Natural killer cell (primary cell): ENCODE measurements at regions not wholly inside any gene's neighbourhood (a gene's known extent, or its start where the extent isn't known, plus 50 kb on each side); places are given as distances from the start of the nearest gene placed in this dataset.
"Not testable (repeated sequence)": the region's sequence is repeated elsewhere in the genome, so short reads cannot be mapped to it uniquely, and the experiment has no call there.

Experiments
- ATAC-seq, 3 donors: fragments of 150-1000 bp in 2 of 3; fragments of 200-7000 bp in 1 of 3; cut with Tn5 transposase; 1 replicate in 1 of 3; 2 replicates in 2 of 3; pipeline ENCODE4 v1.10.0; 2021; ENCODE audit warnings: mild to moderate bottlenecking in 2 of 3, moderate library complexity in 2 of 3
- DNase-seq, 2 donors: peaks; one replicate each; pipeline versions ENCODE4 v3.0.0 to v3.0.0-alpha.2; 2013 to 2021; ENCODE audit warnings: mixed read lengths in 1 of 2
- H3K27ac ChIP-seq: one replicate; pipeline ENCODE4 v1.5.1; 2013; ENCODE audit warnings: mild to moderate bottlenecking, low read length
- H3K27me3 ChIP-seq: one replicate; pipeline ENCODE4 v1.6.1; 2013; ENCODE audit warnings: low read length; ENCODE audit not compliant: control insufficient read depth, insufficient read depth
- H3K36me3 ChIP-seq: one replicate; pipeline ENCODE4 v1.6.1; 2013; ENCODE audit warnings: low read length; ENCODE audit not compliant: control insufficient read depth, insufficient read depth
- H3K4me1 ChIP-seq: one replicate; pipeline ENCODE4 v1.6.1; 2013; ENCODE audit warnings: low read length; ENCODE audit not compliant: control insufficient read depth, insufficient read depth
- H3K4me3 ChIP-seq: one replicate; pipeline ENCODE4 v1.5.1; 2013; ENCODE audit warnings: low read length
- H3K9me3 ChIP-seq: one replicate; pipeline ENCODE4 v1.6.1; 2013; ENCODE audit warnings: low read length; ENCODE audit not compliant: control insufficient read depth, insufficient read depth
- H3K27ac Mint-ChIP-seq, 2 donors: one replicate each; pipeline ENCODE4 v1.8.0; 2022; ENCODE audit warnings: mild to moderate bottlenecking in 2 of 2, mixed read lengths in 2 of 2, moderate library complexity in 1 of 2
- H3K27me3 Mint-ChIP-seq, 2 donors: one replicate each; pipeline ENCODE4 v1.8.0; 2022; ENCODE audit warnings: low read depth in 2 of 2, mixed read lengths in 2 of 2
- H3K36me3 Mint-ChIP-seq: one replicate; pipeline ENCODE4 v1.8.0; 2022; ENCODE audit warnings: mixed read lengths
- H3K4me1 Mint-ChIP-seq, 2 donors: one replicate each; pipeline ENCODE4 v1.8.0; 2022; ENCODE audit warnings: mixed read lengths in 2 of 2
- H3K4me3 Mint-ChIP-seq: one replicate; pipeline ENCODE4 v1.8.0; 2022; ENCODE audit warnings: mild to moderate bottlenecking, moderate library complexity, mixed read lengths
- H3K9me3 Mint-ChIP-seq, 2 donors: one replicate each; pipeline ENCODE4 v1.8.0; 2022; ENCODE audit warnings: mixed read lengths in 2 of 2
- WGBS: methylation state at CpG from one replicate; pipeline ENCODE4 v1.1.7; 2013; ENCODE audit warnings: missing lambda C conversion rate; ENCODE audit not compliant: insufficient coverage; 5-methylcytosine and 5-hydroxymethylcytosine counted together
- intact Hi-C: fragments of 100-400 bp; cut with micrococcal nuclease; formaldehyde crosslinking; loops from one replicate; pipeline ENCODE4 v1.14.2; 2022
- TF ChIP-seq, protein P1 (sequence below): fragments of 200-600 bp; IDR thresholded peaks from one replicate; pipeline ENCODE4 v1.8.0; 2022; ENCODE audit warnings: antibody characterized with exemption

DNA sequence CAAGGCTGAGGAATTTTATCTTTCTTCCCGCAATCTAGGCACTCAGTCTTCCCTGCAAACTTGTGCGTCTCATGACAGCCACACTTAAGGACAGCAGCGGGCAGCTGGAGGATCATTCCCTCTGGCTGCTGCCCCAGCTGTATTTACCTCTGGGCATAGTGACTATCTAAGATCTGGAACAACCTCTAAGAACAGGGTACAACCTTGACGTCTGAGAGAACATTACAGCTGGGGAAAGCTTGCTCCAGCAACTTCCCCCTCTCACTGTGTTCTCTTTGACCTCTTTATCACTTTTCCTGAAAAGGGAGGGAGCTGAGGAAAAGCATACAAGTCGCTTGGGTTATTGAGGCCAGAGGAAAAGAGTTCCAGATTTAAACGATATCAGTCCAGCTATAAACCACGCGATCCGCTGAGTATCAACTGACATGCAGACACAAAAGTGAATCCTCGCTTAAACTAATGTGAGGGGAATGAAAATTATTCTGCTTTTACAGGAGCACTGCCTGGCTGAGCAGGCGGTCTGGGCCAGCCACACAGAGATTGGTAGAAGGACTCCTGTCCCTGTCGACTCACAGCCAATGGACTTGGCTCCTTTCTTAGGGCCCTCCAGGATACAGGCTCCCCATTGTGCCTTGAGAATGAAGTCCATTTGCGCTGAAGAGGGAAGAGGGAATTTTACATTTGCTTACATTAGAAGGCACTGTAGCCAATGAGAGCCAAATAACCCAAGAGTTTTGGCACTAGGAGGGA, 153.3 kb downstream of the QRSL1 start:
- Mint-ChIP-seq H3K4me1 (no peaks in the 10 kb centered on the region), H3K9me3 (no peaks in the 10 kb centered on the region), H3K36me3 (no peaks in the 10 kb centered on the region), H3K4me3 (no peak overlapping the region), H3K27me3 (peaks cover 9 to 12% of the 10 kb centered on the region in 2 donors), H3K27ac (no peak overlapping the region)
- intact Hi-C loops: no loop called here
- Histone ChIP-seq H3K36me3 (no peaks in the 10 kb centered on the region), H3K9me3 (no peaks in the 10 kb centered on the region), H3K27ac (no peak overlapping the region), H3K27me3 (no peaks in the 10 kb centered on the region), H3K4me1 (no peaks in the 10 kb centered on the region), H3K4me3 (no peak overlapping the region)
- TF ChIP-seq, protein P1, sequence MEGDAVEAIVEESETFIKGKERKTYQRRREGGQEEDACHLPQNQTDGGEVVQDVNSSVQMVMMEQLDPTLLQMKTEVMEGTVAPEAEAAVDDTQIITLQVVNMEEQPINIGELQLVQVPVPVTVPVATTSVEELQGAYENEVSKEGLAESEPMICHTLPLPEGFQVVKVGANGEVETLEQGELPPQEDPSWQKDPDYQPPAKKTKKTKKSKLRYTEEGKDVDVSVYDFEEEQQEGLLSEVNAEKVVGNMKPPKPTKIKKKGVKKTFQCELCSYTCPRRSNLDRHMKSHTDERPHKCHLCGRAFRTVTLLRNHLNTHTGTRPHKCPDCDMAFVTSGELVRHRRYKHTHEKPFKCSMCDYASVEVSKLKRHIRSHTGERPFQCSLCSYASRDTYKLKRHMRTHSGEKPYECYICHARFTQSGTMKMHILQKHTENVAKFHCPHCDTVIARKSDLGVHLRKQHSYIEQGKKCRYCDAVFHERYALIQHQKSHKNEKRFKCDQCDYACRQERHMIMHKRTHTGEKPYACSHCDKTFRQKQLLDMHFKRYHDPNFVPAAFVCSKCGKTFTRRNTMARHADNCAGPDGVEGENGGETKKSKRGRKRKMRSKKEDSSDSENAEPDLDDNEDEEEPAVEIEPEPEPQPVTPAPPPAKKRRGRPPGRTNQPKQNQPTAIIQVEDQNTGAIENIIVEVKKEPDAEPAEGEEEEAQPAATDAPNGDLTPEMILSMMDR: no peak
- ATAC-seq: no peak
- WGBS: 72% methylated on average over 13 of the region's 13 CpGs
- no peak for DNase-seq

DNA sequence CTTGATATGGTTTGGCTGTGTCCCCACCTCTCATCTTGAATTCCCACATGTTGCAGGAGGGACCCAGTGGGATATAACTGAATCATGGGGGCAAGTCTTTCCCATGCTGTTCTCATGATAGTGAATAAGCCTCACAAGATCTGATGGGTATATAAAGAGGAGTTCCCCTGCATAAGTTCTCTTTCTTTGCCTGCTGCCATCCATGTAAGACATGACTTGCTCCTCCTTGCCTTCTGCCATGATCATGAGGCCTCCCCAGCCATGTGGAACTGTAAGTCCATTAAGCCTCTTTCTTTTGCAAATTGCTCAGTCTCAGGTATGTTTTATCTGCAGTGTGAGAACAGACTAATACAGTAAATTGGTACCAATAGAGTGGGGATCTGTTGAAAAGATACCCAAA, 150.2 kb downstream of the QRSL1 start:
- H3K27me3 ChIP-seq, H3K36me3 ChIP-seq, ATAC-seq, H3K27ac Mint-ChIP-seq, H3K4me3 Mint-ChIP-seq, DNase-seq, H3K9me3 ChIP-seq, H3K36me3 Mint-ChIP-seq, H3K9me3 Mint-ChIP-seq, H3K4me3 ChIP-seq, H3K4me1 Mint-ChIP-seq, intact Hi-C loops, H3K4me1 ChIP-seq, H3K27ac ChIP-seq: not testable (repeated sequence)
- H3K27me3 Mint-ChIP-seq: peaks cover 9 to 12% of the 10 kb centered on the region in 2 donors

DNA sequence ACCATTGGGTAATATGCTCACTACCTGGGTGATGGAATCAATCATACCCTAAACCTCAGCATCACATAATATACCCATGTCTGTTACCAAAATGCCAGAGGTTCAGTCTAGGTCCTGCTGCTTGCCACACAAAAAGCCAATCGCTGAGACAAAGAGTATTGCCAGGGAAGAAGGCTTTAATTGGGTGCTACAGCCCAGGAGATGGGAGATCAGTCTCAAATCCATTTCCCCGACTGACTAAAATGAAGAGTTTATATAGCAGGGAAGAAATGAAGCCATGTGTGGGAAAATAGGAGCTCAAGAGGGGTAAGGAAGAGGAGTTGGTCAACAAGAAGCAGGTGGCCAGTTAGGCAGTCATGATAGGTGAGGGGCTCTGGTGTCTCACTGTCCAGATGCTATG, 149.6 kb downstream of the QRSL1 start:
- intact Hi-C loops: no loop called here
- TF ChIP-seq, protein P1: no peak
- no peaks in the 10 kb centered on the region for H3K27me3 ChIP-seq
- no peak overlapping the region for H3K27ac ChIP-seq
- H3K36me3 Mint-ChIP-seq: no peaks in the 10 kb centered on the region
- ATAC-seq (no peak), DNase-seq (no peak)
- no peaks in the 10 kb centered on the region for H3K9me3 Mint-ChIP-seq
- no peak overlapping the region for H3K27ac Mint-ChIP-seq
- H3K4me1 Mint-ChIP-seq: no peaks in the 10 kb centered on the region
- H3K27me3 Mint-ChIP-seq: peaks cover 9 to 12% of the 10 kb centered on the region in 2 donors
- H3K4me3 ChIP-seq: no peak overlapping the region
- H3K4me3 Mint-ChIP-seq: no peak overlapping the region
- no peaks in the 10 kb centered on the region for H3K4me1 ChIP-seq
- no peaks in the 10 kb centered on the region for H3K9me3 ChIP-seq
- H3K36me3 ChIP-seq: no peaks in the 10 kb centered on the region
- WGBS: 98% methylated on average over 2 of the region's 2 CpGs

DNA sequence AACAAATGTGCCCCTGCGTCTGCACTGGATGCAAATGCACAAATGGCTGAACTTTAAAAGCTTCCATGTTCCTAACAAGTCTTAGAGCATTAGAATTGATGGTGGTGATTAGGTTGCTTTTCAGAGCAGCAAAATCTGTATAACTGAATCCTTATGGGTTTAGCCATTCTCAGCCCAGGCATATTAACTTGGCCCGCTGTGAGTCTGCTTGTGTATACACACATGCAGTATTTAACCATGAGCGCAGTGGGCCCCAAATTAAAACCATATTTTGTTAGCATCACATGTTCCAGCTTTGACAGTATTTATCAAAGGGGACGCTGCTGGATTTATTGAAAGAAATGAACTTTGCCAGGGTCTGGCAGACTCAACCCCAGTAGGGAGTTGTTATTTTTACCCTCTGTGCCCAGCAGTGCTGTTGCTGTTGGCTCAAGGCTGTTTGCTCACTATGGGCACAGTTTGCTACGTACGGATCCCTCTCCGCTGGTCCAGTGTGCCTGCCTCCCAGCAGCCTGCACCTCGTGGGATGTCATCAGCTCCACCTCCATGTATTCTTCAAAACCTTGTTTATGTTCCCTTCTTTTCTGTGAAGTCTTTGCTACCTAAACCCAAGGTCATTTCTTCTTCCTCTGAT, 144.7 kb downstream of the QRSL1 start:
- 93% methylated on average over 8 of the region's 8 CpGs for WGBS
- H3K9me3 ChIP-seq: peaks cover 4% of the 10 kb centered on the region
- H3K4me3 Mint-ChIP-seq: no peak overlapping the region
- no peak overlapping the region for H3K27ac Mint-ChIP-seq
- peaks cover 0 to 5% of the 10 kb centered on the region in 2 donors for H3K27me3 Mint-ChIP-seq
- TF ChIP-seq, protein P1: no peak
- H3K27me3 ChIP-seq: no peaks in the 10 kb centered on the region
- H3K9me3 Mint-ChIP-seq: no peaks in the 10 kb centered on the region
- H3K36me3 Mint-ChIP-seq: no peaks in the 10 kb centered on the region
- DNase-seq: no peak
- H3K4me3 ChIP-seq: no peak overlapping the region
- H3K36me3 ChIP-seq: no peaks in the 10 kb centered on the region
- no peaks in the 10 kb centered on the region for H3K4me1 ChIP-seq
- no peak overlapping the region for H3K27ac ChIP-seq
- ATAC-seq: no peak
- intact Hi-C loops: no loop called here
- no peaks in the 10 kb centered on the region for H3K4me1 Mint-ChIP-seq
